ENCODE measurements at regions not wholly inside any gene's neighbourhood (a gene's known extent, or its start where the extent isn't known, plus 50 kb on each side); places are given as distances from the start of the nearest gene placed in this dataset.

- DNase-seq (ENCODE audit: extremely low read depth, low read depth), result no peak
- H3K4me3 ChIP-seq (replicated peaks; ENCODE audit: low read depth, low read length), result no peak overlapping the region
Measured at GRCh38 chr1:79437540-79437939, 431.0 kb upstream of the ADGRL4 start.

GRCh38 chr1:79431340-79431739 is 424.8 kb upstream of the ADGRL4 start:
- H3K4me3 ChIP-seq (replicated peaks; ENCODE audit: low read depth, low read length), result no peak overlapping the region
- DNase-seq (ENCODE audit: extremely low read depth, low read depth), result no peak
- TF ChIP-seq CTCF (IDR thresholded peaks at IDR 0.05; ENCODE audit: low read depth, low read length, missing control alignments), result no peak

More at GRCh38 chr1:79437540-79437939, 431.0 kb upstream of the ADGRL4 start:
- TF ChIP-seq CTCF (IDR thresholded peaks at IDR 0.05; ENCODE audit: low read depth, low read length, missing control alignments), result no peak

GRCh38 chr1:79430437-79430836 is 423.9 kb upstream of the ADGRL4 start:
- DNase-seq (ENCODE audit: extremely low read depth, low read depth), result no peak
- H3K4me3 ChIP-seq (replicated peaks; ENCODE audit: low read depth, low read length), result no peak overlapping the region
- TF ChIP-seq CTCF (IDR thresholded peaks at IDR 0.05; ENCODE audit: low read depth, low read length, missing control alignments), result no peak

GRCh38 chr1:79422726-79423125 is 416.2 kb upstream of the ADGRL4 start:
- no peak for DNase-seq (ENCODE audit: extremely low read depth, low read depth)
- TF ChIP-seq CTCF (IDR thresholded peaks at IDR 0.05; ENCODE audit: low read depth, low read length, missing control alignments), result no peak
- H3K4me3 ChIP-seq (replicated peaks; ENCODE audit: low read depth, low read length), result no peak overlapping the region

- no peak for TF ChIP-seq CTCF (IDR thresholded peaks at IDR 0.05; ENCODE audit: low read depth, low read length, missing control alignments)
- H3K4me3 ChIP-seq (replicated peaks; ENCODE audit: low read depth, low read length), result no peak overlapping the region
- DNase-seq (ENCODE audit: extremely low read depth, low read depth), result no peak
Measured at GRCh38 chr1:79398501-79398900, 392.0 kb upstream of the ADGRL4 start.

- H3K4me3 ChIP-seq (replicated peaks; ENCODE audit: low read depth, low read length), result no peak overlapping the region
- DNase-seq (ENCODE audit: extremely low read depth, low read depth), result no peak
- no peak for TF ChIP-seq CTCF (IDR thresholded peaks at IDR 0.05; ENCODE audit: low read depth, low read length, missing control alignments)
Measured at GRCh38 chr1:79396901-79397300, 390.4 kb upstream of the ADGRL4 start.

- no peak overlapping the region for H3K4me3 ChIP-seq (replicated peaks; ENCODE audit: low read depth, low read length)
- DNase-seq (ENCODE audit: extremely low read depth, low read depth), result no peak
- no peak for TF ChIP-seq CTCF (IDR thresholded peaks at IDR 0.05; ENCODE audit: low read depth, low read length, missing control alignments)
Measured at GRCh38 chr1:79388694-79389361, 382.3 kb upstream of the ADGRL4 start.
